A204.1 (cell line): ENCODE measurements at regions not wholly inside any gene's neighbourhood (a gene's known extent, or its start where the extent isn't known, plus 50 kb on each side); places are given as distances from the start of the nearest gene placed in this dataset.
"Not testable (repeated sequence)": the region's sequence is repeated elsewhere in the genome, so short reads cannot be mapped to it uniquely, and the experiment has no call there.

Experiments
- FAIRE-seq: peaks from 2 replicates; lab custom pipeline; 2012; peaks lifted over from hg19 to GRCh38; lab: Jason Lieb, UNC

- FAIRE-seq: no peak
These were observed 183.2 kb downstream of the CYB561 start for GRCh38 chr17:63262751-63263476.

DNA sequence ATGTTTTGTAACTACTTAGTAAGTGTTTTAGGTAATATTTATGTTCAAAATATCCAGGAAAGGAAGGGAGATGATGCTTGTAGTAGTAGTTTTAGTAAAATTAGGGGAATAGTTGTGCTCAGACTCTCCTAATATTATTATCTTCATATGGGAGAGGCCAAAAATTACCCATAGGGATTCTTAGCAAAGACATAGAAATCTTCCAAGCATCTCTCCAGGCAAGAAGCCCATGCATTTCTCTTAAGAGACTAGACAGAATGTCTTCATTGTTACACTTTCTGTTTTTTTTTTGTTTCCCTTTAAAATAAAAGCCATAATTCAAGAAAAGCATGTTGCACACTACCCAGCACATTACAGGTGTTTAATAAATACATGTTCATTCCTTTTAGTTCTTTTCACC is 180.6 kb downstream of the CYB561 start:
- no peak for FAIRE-seq

GRCh38 chr17:63267846-63268245 is 178.3 kb downstream of the CYB561 start:
- FAIRE-seq: no peak

GRCh38 chr17:63268827-63269226 is 177.3 kb downstream of the CYB561 start:
- FAIRE-seq: no peak

GRCh38 chr17:63270610-63271009 is 175.5 kb downstream of the CYB561 start:
- FAIRE-seq: no peak

- FAIRE-seq: no peak
These were observed 172.0 kb downstream of the CYB561 start for GRCh38 chr17:63274146-63274545.

- FAIRE-seq: no peak
These were observed 170.7 kb downstream of the CYB561 start for GRCh38 chr17:63275318-63275970.

DNA sequence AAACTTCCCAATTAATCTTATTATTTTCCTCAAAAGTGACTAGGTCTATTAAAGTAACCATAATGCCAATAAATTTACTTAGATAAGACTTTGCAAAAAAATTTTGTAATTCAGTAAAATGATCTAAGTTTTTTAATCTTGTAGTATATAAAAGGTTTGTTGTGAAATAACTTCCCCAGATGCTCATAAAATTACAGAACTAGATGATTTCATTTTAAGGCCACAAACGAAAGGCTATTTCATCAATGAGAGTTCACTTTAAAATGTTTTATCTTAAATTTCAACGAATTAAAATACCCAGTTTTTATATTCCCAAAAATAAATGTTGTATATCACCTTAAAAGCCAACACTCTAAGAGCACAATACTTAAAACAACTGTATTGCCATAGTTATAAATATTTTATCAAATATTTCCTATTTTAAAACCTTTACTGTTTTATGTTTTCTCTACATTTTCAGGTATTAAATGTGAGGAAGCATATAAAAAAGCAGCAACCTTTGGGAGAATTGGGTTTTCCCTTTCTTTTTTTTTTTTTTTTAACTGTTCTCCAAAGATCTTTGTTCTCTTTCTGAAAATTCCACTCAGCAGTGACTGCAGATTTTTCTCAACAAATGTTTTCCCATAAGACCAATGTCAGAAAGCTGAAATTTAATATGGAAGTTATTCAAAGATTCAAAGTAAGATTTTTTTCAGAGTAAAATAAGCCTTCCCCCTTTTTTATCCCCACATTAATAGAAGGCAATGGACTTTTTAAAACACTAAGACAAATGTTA is 169.9 kb downstream of the CYB561 start:
- no peak for FAIRE-seq

GRCh38 chr17:63276821-63277220 is 169.3 kb downstream of the CYB561 start:
- no peak for FAIRE-seq

DNA sequence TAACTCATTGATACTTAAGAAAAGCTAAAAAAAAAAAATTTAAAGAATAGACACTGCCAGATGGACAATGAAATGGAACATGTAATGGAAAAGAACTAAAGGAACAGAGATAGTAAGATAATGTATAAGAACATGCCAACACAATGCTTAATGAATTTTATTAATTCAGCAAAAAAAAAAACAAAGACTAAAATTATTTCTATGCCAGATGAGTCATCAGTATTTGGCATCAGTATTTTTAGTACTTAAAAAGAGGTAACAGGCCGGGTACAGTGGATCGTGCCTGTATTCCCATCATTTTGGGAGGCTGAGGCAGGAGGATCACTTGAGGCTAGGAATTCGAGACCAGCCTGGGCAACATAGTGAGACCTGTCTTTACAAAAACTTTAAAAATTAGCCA is 168.5 kb downstream of the CYB561 start:
- FAIRE-seq: no peak

GRCh38 chr17:63278728-63279442 is 167.2 kb downstream of the CYB561 start:
- FAIRE-seq: no peak

DNA sequence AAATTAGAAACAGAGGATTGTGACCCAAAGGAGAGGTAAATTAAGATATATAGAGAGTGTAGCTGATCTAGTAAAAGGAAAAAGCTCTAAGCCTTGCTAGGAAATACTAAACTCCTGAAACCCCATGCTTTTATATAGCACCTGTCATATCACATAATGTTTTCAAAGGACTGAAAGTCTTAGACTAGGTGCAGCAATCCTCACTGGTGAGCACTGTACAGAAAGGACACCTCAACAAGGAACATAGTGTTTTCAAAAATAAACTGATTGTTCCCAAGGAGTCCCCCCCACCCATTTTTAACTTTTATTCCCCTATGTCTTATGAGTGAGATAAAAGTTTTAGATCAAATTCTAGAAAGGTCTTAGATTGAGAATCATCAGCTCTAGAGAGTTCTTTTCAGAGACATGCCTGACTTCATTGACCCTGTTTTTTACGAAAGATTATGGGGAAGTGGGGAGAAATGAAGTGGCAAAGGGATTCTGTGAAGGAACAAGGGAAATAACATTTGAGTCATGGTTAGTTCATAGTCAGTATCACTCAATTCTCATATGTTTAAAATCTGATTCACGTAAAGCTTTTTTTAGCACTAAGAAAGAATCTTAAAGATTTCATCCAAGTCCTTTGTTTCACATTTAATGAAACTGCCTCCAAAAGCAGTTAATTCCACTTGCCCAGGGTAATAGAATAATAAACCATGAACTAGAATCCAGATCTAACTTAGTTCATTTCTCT is 166.4 kb downstream of the CYB561 start:
- FAIRE-seq: no peak

GRCh38 chr17:63282455-63282854 is 163.7 kb downstream of the CYB561 start:
- no peak for FAIRE-seq

- no peak for FAIRE-seq
These were observed 160.6 kb downstream of the CYB561 start for GRCh38 chr17:63285551-63285950.

DNA sequence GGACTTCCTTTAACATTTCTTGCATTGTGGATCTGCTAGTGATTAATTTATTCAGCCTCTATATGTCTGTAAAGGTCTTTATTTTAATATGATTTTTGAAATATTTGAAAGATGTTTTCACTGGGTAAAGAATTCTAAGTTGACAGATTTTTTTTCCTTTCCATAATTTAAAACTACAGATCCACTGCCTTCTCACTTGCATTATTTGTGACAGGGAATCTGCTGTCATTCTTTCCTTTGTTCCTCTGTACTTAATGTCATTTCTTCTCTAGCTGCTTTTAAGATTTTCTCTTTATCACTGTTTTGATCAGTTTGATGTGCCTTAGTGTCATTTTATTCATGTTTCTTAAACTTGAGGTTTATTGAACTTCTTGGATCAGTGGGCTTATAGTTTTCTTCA is 159.9 kb downstream of the CYB561 start:
- no peak for FAIRE-seq

GRCh38 chr17:63287006-63287405 is 159.1 kb downstream of the CYB561 start:
- not testable (repeated sequence) for FAIRE-seq

GRCh38 chr17:63289931-63290330 is 156.2 kb downstream of the CYB561 start:
- no peak for FAIRE-seq

DNA sequence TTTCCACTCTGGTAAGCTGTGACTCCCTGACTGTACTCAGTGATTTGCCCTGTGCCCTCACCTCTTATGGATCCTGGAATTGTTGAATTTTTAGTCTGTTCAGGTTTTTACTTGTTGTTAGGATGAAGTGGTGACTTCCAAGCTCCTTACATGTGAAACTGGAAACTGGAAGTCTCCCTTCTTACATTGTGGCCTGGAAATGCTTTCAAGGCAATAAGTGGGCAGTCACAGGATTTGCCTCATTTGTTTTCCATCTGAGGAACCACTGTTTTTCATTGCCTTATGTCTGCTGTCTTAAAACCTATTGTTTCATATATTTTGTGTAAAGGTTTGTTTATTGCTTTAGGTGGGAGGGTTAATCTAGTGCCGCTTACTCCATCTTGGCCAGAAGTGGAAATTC is 155.8 kb downstream of the CYB561 start:
- no peak for FAIRE-seq

- FAIRE-seq: no peak
These were observed 155.3 kb downstream of the CYB561 start for GRCh38 chr17:63290784-63291183.

GRCh38 chr17:63291258-63291657 is 154.8 kb downstream of the CYB561 start:
- no peak for FAIRE-seq

DNA sequence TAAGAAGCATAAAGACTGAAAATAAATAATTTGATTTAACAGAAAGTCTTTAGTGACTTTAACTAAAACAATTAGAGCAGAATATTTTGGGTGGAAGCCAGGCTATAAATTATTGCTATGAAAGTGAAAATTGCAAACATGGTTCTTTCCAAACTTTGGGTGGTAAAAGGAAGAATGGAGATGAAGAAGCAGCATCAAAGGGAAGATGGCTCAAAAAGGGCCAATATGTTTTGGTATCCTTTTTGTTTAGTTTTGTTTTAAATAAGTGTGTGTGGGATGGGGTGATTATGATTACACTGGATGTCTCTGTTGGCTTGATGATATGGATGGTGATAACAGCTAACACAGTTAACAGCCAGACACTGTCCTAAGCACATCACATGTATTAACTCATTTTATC is 153.7 kb downstream of the CYB561 start:
- FAIRE-seq: no peak
